ENCODE measurements at regions not wholly inside any gene's neighbourhood (a gene's known extent, or its start where the extent isn't known, plus 50 kb on each side); places are given as distances from the start of the nearest gene placed in this dataset.

GRCh38 chr7:68544851-68545250 is 1053.4 kb upstream of the AUTS2 start:
- no peak for TF ChIP-seq CTCF (IDR thresholded peaks at IDR 0.05)
- TF ChIP-seq POLR2A (IDR thresholded peaks at IDR 0.05): no peak
- no peak for TF ChIP-seq POLR2AphosphoS5 (IDR thresholded peaks at IDR 0.05)
